ENCODE measurements at regions not wholly inside any gene's neighbourhood (a gene's known extent, or its start where the extent isn't known, plus 50 kb on each side); places are given as distances from the start of the nearest gene placed in this dataset.
"Not testable (repeated sequence)": the region's sequence is repeated elsewhere in the genome, so short reads cannot be mapped to it uniquely, and the experiment has no call there.

- DNase-seq (ENCODE audit: low read depth): no peak
These were observed 1323.1 kb downstream of the ADGRL3 start for GRCh38 chr4:62523256-62523655.

DNA sequence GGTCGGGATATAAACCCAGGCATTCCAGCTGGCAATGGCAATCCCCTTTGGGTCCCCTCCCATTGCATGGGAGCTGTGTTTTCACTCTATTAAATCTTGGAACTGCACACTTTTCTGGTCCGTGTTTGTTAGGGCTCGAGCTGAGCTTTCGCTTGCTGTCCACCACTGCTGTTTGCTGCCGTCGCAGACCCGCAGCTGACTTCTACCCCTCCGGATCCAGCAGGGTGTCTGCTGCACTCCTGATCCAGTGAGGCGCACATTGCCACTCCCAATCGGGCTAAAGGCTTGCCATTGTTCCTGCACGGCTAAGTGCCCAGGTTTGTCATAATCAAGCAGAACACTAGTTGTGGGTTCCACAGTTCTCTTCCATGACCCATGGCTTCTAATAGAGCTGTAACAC is 1322.1 kb downstream of the ADGRL3 start:
- no peak for DNase-seq (ENCODE audit: low read depth)

DNA sequence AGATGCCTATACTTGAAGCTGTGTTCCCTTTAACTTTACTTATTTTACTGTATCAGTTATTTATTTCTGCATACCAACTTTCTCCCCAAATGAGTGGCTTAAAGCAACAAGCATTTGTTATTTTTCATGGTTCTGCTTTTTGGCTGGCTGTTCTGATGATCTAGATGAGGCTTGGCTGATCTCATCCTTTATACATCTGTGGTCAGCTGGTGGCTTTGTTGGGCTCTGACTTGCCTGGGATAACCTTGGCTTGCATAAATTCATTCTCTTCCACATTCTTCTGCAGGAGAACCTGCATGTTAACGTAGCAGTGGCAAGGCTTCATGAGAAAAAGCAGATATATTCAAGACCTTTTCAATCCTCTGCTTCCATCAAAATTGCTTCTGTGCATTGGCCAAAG is 1317.6 kb downstream of the ADGRL3 start:
- no peak for DNase-seq (ENCODE audit: low read depth)

- DNase-seq (ENCODE audit: low read depth): no peak
These were observed 1313.2 kb downstream of the ADGRL3 start for GRCh38 chr4:62513306-62513705.

GRCh38 chr4:62512271-62512670 is 1312.1 kb downstream of the ADGRL3 start:
- no peak for DNase-seq (ENCODE audit: low read depth)

GRCh38 chr4:62510228-62510627 is 1310.1 kb downstream of the ADGRL3 start:
- no peak for DNase-seq (ENCODE audit: low read depth)

- no peak for DNase-seq (ENCODE audit: low read depth)
These were observed 1300.2 kb downstream of the ADGRL3 start for GRCh38 chr4:62500296-62500695.

DNA sequence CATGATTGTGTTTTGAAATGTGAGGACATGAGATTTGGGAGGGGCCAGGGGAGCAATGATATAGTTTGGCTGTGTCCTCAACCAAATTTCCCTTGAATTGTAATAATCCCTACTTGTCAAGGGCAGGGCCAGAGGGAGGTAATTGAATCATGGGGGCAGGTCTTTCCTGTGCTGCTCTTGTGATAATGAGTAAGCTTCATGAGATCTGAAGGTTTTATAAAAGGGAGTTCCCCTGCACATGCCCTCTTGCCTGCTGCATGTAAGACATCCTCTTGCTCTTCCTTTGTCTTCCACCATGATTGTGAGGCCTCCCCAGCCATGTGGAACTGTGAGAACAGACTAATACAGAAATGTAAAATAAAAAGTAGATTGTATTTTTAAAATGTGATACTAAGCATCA is 1294.9 kb downstream of the ADGRL3 start:
- DNase-seq (ENCODE audit: low read depth): no peak

- DNase-seq (ENCODE audit: low read depth): not testable (repeated sequence)
These were observed 1291.6 kb downstream of the ADGRL3 start for GRCh38 chr4:62491756-62492155.

- no peak for DNase-seq (ENCODE audit: low read depth)
These were observed 1290.5 kb downstream of the ADGRL3 start for GRCh38 chr4:62490635-62491034.

- no peak for DNase-seq (ENCODE audit: low read depth)
These were observed 1286.9 kb downstream of the ADGRL3 start for GRCh38 chr4:62487016-62487415.

DNA sequence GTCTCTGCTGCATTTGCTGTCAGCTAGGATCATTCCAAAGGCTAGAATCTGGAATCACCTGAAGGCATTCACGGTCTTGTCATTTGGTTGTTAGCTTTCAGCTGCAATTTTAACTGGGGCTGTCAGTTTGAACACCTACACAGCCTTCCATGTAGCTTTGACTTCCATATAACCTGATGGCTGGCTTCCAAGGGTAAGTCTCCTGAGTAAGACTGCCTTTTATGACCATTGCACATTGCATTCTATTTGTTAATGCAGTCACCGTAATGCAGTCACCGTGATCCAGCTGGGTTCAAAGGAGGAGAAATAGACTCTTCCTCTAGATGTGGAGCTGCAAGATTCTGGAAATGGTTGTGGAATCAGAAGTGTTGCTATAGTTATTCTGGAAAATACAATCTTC is 1284.2 kb downstream of the ADGRL3 start:
- DNase-seq (ENCODE audit: low read depth): no peak

DNA sequence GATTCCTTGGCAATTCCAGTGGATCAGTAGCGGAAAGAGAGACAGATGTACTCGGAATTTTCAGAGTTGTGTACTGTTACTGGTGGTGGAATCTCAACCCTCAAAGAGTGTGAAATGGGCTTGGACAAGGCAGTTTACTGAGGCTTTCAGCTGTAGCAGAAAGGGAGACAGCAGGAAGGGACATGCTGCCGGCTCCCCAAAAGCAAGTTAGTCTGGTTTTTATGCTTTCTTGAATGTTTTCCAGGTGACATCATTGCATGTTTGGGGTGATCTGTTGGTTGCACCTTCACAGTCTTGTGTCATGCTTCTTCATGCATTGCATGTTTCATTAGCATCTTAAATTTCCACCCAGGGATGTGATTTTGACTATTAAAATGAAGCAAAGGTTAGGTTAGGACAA is 1282.2 kb downstream of the ADGRL3 start:
- no peak for DNase-seq (ENCODE audit: low read depth)

DNA sequence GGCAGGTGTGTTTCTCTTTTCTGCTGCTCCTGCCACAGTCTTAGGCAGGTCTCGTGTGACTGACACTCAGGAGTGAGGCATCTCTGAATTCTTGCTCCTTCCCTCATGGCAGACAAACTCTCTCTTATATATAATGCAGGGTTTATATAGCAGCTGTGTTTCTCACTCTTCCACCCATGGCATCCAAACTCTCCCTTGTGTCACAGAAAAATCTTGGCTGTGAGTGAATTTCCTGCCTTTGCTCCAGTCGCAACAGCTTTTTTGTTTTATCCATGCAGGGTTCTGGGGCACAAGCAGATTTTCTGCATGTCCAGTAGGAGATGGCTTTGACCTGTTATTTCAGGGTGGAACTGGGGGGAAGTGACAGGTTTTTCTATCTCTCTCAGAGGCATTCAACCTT is 1275.5 kb downstream of the ADGRL3 start:
- no peak for DNase-seq (ENCODE audit: low read depth)

DNA sequence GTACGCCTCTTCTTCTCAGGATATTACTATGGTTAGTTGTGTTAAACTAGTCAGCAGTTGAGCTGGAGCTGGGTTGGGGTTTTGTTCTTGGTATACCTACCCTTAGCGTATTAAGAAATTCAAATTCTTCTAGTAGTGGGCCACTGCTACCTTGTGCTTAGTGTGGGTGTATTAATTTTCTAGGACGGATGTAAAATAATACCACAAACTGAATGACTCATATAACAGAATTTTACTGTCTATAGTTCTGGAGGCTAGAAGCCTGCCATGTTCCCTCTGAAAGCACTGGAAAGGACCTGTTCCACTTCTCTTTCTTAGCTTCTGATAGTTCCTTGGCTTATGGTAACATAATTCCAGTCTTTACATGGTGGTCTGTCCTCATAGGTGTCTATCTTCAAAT is 1274.7 kb downstream of the ADGRL3 start:
- DNase-seq (ENCODE audit: low read depth): no peak

DNA sequence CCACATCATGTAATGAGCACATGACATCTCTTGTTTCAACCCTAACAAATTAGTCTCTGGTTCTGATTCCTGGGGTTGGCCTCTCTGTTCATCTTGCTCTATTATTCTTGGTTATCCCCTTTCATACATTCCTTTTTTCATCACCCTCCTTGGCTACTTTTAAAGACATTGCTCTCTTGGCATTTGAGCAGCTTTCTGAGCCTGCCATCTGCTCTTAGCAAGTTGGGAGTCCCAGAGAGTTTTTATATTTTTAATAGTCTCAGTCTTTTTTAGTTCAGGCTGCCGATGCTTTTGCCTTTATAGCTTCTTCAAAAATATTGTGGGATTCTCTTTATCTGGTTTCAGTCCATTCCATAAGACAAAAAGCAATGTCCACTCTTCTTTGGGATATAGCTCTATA is 1270.9 kb downstream of the ADGRL3 start:
- no peak for DNase-seq (ENCODE audit: low read depth)

DNA sequence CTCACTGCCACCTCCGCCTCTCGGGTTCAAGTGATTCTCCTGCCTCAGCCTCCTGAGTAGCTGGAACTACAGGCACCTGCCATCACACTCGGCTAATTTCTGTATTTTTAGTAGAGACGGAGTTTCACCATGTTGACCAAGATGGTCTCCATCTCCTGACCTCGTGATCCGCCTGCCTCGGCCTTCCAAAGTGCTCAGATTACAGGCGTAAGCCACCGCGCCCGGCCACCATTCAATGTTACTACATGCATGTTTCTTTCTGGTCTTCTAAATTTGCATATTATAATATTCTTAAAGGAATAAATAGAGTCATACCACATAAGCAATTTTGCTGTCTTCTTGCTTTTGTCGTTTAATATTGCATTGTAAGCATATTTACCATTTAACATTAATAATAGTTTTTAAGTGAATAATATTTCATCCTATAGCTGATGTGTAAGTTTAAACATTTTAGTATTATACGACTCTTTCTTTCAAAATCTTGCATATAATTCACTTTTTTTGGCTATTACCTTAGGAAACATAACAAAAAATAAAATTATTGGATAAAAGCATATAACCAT is 1270.4 kb downstream of the ADGRL3 start:
- DNase-seq (ENCODE audit: low read depth): no peak

GRCh38 chr4:62470020-62470419 is 1269.9 kb downstream of the ADGRL3 start:
- DNase-seq (ENCODE audit: low read depth): no peak

DNA sequence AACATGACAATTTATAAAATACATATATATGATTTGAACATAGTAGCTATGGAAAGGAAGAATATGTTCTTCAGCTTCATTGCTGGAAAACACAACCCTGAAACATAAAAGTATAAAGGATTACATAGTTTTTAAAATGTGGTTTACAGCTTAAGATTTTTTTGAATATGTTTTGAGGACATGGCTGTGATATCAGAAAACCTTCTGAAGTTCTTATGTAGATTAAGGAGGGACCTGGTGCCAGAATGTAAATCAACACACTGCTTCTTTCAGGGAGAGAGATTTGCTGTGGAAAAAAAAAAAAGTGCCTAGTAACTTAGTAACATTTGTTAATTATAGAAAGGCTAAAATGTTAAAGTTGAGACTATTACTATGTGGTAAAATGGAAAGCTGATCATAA is 1261.8 kb downstream of the ADGRL3 start:
- no peak for DNase-seq (ENCODE audit: low read depth)

DNA sequence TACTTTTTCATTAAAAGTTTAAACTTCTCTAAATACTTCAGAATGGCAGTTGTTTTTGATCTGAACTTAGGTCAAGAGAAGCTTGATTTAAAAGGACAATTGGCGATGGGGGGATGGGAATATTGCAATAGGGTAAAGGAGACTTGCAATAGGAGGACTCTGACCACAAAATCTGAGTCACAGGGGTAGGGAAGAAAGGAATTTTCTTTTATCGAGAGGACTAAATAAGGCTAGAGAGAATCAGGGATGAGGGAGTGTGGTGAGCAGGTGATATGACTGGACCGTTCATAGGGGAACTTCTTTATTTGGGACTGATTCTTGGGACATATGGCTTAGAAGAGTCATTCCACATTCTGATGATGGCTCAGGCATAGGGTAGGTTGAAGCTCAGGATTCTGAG is 1260.2 kb downstream of the ADGRL3 start:
- no peak for DNase-seq (ENCODE audit: low read depth)

DNA sequence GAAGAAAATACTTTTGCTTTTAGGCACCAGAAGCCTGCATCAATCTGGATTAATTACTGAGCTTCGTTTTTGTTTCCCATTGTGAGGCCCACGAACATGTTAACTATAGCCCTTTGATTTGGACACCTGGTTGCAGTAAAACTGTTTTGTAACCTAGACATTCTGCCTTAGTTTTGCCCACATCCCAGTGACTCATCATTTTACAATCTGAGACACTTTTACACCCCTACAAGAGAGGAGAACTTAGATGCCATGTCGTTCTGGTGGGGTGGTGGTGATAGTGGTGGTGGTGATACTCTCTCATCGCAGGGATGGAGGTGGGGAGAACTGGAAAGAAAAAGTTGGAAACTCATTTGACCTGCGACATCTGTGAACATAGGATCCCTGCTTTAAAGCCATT is 1257.2 kb downstream of the ADGRL3 start:
- DNase-seq (ENCODE audit: low read depth): no peak

DNA sequence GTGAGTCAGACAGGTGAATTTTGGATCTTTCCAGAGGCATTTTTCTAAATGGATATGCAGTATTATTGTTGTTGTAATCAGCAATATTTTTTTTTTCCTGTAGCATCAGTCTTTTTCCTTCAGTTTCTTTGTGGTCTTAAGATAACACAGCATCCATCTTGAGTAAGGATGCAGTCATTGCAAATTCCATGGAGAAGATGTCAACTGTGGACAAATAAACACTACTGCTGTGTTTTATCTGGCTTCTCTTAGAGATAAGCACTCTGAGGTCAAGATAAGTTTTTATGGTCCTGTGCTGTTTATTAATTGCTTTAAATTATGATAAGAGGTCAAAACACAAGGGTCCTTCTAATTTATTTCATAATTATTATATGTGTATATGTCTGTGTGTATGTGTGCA is 1255.7 kb downstream of the ADGRL3 start:
- DNase-seq (ENCODE audit: low read depth): no peak

DNA sequence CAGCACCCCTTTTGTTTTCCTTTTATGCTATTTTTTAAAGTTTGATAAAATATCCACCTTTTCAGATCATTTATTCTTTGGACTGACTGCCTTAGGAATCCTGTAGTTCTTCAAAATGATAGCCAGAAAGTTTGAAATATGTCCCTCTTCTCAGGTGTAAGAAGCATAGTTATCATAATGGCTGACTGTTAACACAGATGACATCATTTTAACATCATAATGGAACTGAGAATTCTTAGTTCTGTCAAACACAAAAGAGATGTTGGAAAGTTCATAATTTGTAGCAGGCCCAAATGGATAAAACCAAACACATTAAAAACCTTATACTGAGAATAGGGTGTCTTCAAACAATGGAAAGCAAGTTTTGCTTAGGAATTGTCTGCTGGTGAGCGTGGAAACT is 1254.4 kb downstream of the ADGRL3 start:
- no peak for DNase-seq (ENCODE audit: low read depth)

- no peak for DNase-seq (ENCODE audit: low read depth)
These were observed 1250.6 kb downstream of the ADGRL3 start for GRCh38 chr4:62450740-62451139.

DNA sequence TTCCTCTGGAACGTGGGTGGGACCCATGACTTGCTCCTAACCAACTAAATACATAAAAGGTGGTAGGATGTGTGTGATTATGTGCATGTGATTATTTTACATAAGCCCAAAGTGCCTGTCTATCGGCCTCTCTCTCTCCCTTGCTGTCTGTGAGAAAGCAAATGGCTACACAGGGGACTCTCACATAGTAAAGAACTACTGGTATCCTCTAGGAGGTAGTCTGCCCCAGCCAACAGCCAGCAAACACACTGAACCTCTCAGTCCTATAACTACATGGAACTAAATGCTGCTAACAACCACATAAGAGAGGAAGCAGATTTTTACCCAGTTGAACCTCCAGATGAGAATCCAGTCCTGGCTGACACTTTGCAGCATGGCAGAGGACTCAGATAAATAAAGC is 1249.4 kb downstream of the ADGRL3 start:
- no peak for DNase-seq (ENCODE audit: low read depth)
